MM.1S (cell line): ENCODE measurements at regions not wholly inside any gene's neighbourhood (a gene's known extent, or its start where the extent isn't known, plus 50 kb on each side); places are given as distances from the start of the nearest gene placed in this dataset.

Experiments used
- DNase-seq: peaks from one replicate; pipeline ENCODE4 v3.0.0-alpha.2; 2015
- H2AFZ ChIP-seq: fragments of 300-600 bp; sonication (generic); 2 replicates; pipeline ENCODE4 v1.6.0; 2016; ENCODE audit warnings: antibody characterized with exemption, low read length
- H3F3A ChIP-seq: fragments of 300-600 bp; sonication (generic); 2 replicates; pipeline ENCODE4 v1.6.1; 2016; ENCODE audit warnings: mild to moderate bottlenecking, antibody characterized with exemption, low read length, moderate library complexity, mixed read lengths; ENCODE audit not compliant: insufficient read depth
- H3K27ac ChIP-seq: fragments of 300-600 bp; sonication (generic); 2 replicates; pipeline ENCODE4 v1.5.1; 2016; ENCODE audit warnings: mild to moderate bottlenecking, low read length
- H3K27me3 ChIP-seq: fragments of 300-600 bp; sonication (generic); replicated peaks from 2 replicates; pipeline ENCODE4 v1.6.0; 2016; ENCODE audit warnings: low read length; ENCODE audit not compliant: insufficient read depth
- H3K36me3 ChIP-seq: fragments of 300-600 bp; sonication (generic); replicated peaks from 2 replicates; pipeline ENCODE4 v1.6.1; 2016; ENCODE audit warnings: mild to moderate bottlenecking, low read length, mixed read lengths; ENCODE audit not compliant: insufficient read depth
- H3K4me1 ChIP-seq: fragments of 300-600 bp; sonication (generic); 2 replicates; pipeline ENCODE4 v1.6.1; 2016; ENCODE audit warnings: low read length, mixed read lengths
- H3K4me2 ChIP-seq: fragments of 300-600 bp; sonication (generic); 2 replicates; pipeline ENCODE4 v1.6.0; 2016; ENCODE audit warnings: low read depth, low read length
- H3K4me3 ChIP-seq: fragments of 300-600 bp; sonication (generic); 2 replicates; pipeline ENCODE4 v1.5.1; 2016; ENCODE audit warnings: low read length, mixed read lengths
- H3K79me2 ChIP-seq: fragments of 300-600 bp; sonication (generic); 2 replicates; pipeline ENCODE4 v1.6.1; 2016; ENCODE audit warnings: mixed run types, low read length, mixed read lengths
- H3K9ac ChIP-seq: fragments of 300-600 bp; sonication (generic); 2 replicates; pipeline ENCODE4 v1.6.1; 2016; ENCODE audit warnings: low read length, mixed read lengths
- H3K9me2 ChIP-seq: fragments of 300-600 bp; sonication (generic); replicated peaks from 2 replicates; pipeline ENCODE4 v1.6.1; 2016; ENCODE audit warnings: mild to moderate bottlenecking, low read length, mixed read lengths; ENCODE audit not compliant: insufficient read depth
- H3K9me3 ChIP-seq: fragments of 300-600 bp; sonication (generic); replicated peaks from 2 replicates; pipeline ENCODE4 v1.6.1; 2016; ENCODE audit warnings: mild to moderate bottlenecking, low read length, mixed read lengths; ENCODE audit not compliant: insufficient read depth
- H4K20me1 ChIP-seq: fragments of 300-600 bp; sonication (generic); 2 replicates; pipeline ENCODE4 v1.6.1; 2016; ENCODE audit warnings: mild to moderate bottlenecking, low read length, moderate library complexity, mixed read lengths; ENCODE audit not compliant: insufficient read depth
- EZH2 ChIP-seq: fragments of 300-600 bp; sonication (generic); optimal IDR thresholded peaks from 2 replicates; pipeline ENCODE3; 2017; ENCODE audit warnings: low read depth, mild to moderate bottlenecking, antibody characterized with exemption, low read length, mixed read lengths
- EZH2phosphoT487 ChIP-seq: fragments of 300-600 bp; sonication (generic); IDR thresholded peaks from 2 replicates; pipeline ENCODE4 v1.6.1; 2018; ENCODE audit warnings: antibody characterized with exemption, low read length
- TF ChIP-seq, protein P1 (sequence below): fragments of 300-600 bp; sonication (generic); IDR thresholded peaks from 2 replicates; pipeline ENCODE4 v1.5.1; 2016; ENCODE audit warnings: antibody characterized with exemption, low read length, mixed read lengths

DNA sequence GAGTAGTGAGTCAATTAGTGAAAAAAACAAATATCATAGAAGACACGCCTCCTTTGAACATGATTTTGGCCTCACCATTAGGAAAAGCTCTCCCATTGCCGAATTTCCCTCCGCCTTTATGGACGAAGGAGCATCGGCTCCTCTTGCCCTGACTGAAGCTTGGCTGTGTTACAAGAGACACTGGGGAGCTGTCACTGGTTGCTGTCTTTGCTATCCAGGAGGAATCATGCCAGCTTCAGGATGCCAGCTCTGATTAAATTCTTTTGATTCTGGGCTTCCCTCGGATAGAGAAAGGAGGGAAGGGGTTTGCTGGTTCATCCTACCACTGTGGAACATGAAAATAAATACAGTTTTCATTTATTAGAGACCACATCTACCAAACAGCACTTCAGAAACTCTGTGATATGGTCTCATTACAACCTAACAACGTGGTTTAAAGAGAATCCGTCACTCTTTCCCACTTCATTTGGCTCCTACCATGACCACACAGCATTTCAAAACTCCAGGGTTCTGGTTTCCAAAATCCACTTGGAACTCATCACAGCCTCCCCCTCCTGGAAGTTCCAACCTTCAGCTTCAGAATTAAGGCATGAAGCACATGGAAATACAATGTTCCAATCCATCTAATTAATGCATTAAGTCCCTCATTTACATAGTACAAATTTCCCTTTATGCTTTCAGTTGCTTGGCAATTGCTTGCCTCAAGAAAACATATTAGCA, 446.0 kb downstream of the EFNB2 start:
- no peaks in the 10 kb centered on the region for H3K27me3 ChIP-seq
- H3F3A ChIP-seq, result no peaks in the 10 kb centered on the region
- TF ChIP-seq EZH2 (no peak), EZH2phosphoT487 (no peak)
- TF ChIP-seq, protein P1, sequence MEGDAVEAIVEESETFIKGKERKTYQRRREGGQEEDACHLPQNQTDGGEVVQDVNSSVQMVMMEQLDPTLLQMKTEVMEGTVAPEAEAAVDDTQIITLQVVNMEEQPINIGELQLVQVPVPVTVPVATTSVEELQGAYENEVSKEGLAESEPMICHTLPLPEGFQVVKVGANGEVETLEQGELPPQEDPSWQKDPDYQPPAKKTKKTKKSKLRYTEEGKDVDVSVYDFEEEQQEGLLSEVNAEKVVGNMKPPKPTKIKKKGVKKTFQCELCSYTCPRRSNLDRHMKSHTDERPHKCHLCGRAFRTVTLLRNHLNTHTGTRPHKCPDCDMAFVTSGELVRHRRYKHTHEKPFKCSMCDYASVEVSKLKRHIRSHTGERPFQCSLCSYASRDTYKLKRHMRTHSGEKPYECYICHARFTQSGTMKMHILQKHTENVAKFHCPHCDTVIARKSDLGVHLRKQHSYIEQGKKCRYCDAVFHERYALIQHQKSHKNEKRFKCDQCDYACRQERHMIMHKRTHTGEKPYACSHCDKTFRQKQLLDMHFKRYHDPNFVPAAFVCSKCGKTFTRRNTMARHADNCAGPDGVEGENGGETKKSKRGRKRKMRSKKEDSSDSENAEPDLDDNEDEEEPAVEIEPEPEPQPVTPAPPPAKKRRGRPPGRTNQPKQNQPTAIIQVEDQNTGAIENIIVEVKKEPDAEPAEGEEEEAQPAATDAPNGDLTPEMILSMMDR, result no peak
- H3K4me2 ChIP-seq, result no peak overlapping the region
- no peaks in the 10 kb centered on the region for H4K20me1 ChIP-seq
- no peak overlapping the region for H3K9ac ChIP-seq
- H3K9me2 ChIP-seq, result no peaks in the 10 kb centered on the region
- H2AFZ ChIP-seq, result no peak overlapping the region
- no peaks in the 10 kb centered on the region for H3K79me2 ChIP-seq
- no peak for DNase-seq
- H3K9me3 ChIP-seq, result no peaks in the 10 kb centered on the region
- no peaks in the 10 kb centered on the region for H3K4me1 ChIP-seq
- no peaks in the 10 kb centered on the region for H3K36me3 ChIP-seq
- no peak overlapping the region for H3K27ac ChIP-seq
- H3K4me3 ChIP-seq, result no peak overlapping the region

DNA sequence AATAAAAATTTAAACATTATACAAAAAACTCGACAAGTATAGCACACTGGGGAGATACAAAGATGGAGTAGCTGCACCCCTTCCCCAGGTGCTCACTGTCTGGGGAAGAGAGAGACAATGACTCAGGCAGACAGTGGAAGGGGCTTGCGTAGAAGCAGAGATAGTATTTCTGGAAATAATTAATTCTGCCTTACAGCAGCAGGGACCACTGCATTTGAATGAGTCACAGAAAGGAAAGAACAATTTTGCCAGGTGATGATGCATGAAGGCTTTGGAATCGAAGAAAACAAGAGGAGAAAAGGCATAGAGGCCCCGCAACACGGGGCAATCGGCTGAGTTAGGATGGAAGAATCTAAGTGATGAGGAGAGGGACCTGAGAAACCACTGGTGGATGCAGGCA, 447.4 kb downstream of the EFNB2 start:
- DNase-seq, result no peak
- TF ChIP-seq EZH2phosphoT487, result no peak
- no peak for TF ChIP-seq EZH2
- TF ChIP-seq, protein P1, result no peak
- Histone ChIP-seq H3K4me1 (no peaks in the 10 kb centered on the region), H3F3A (no peaks in the 10 kb centered on the region), H3K27me3 (no peaks in the 10 kb centered on the region), H3K9ac (no peak overlapping the region), H3K79me2 (no peaks in the 10 kb centered on the region), H4K20me1 (no peaks in the 10 kb centered on the region), H2AFZ (no peak overlapping the region), H3K4me2 (no peak overlapping the region), H3K27ac (no peak overlapping the region), H3K9me3 (no peaks in the 10 kb centered on the region), H3K4me3 (no peak overlapping the region), H3K36me3 (no peaks in the 10 kb centered on the region), H3K9me2 (no peaks in the 10 kb centered on the region)

DNA sequence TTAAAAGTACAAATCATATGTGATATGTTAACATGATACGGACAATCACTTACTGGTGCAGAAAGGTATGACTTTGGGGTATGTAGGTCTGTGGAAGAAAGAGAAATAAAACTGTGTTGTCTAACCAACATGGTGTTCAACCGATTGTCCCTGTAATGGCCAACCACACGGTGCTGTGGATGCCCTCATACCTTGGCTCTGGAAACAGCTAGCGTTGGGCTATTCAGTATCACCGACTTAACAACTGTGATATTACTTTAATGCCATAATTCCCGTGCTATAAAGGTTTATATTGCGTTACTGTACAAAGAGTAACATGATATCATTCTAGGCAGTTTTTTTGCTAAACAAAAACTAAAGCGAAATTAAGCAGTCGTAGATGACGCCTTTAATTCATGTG, 448.3 kb downstream of the EFNB2 start:
- Histone ChIP-seq H3K9me2 (no peaks in the 10 kb centered on the region), H3K9ac (no peak overlapping the region), H3K4me1 (no peaks in the 10 kb centered on the region), H3K36me3 (no peaks in the 10 kb centered on the region), H3K4me2 (no peak overlapping the region), H3K4me3 (no peak overlapping the region), H2AFZ (no peak overlapping the region), H3F3A (no peaks in the 10 kb centered on the region), H4K20me1 (no peaks in the 10 kb centered on the region), H3K27ac (no peak overlapping the region), H3K9me3 (no peaks in the 10 kb centered on the region), H3K79me2 (no peaks in the 10 kb centered on the region), H3K27me3 (no peaks in the 10 kb centered on the region)
- DNase-seq, result no peak
- no peak for TF ChIP-seq EZH2
- no peak for TF ChIP-seq EZH2phosphoT487
- TF ChIP-seq, protein P1, result no peak
